Ramos (cell line): ENCODE measurements at regions not wholly inside any gene's neighbourhood (a gene's known extent, or its start where the extent isn't known, plus 50 kb on each side); places are given as distances from the start of the nearest gene placed in this dataset.

ENCODE experiments used
- in situ Hi-C: fragments of 300-500 bp; cut with MboI; formaldehyde crosslinking; loops from one replicate; pipeline ENCODE4 v1.14.3; 2022; ENCODE audit warnings: low sequenced_read_pairs; ENCODE audit not compliant: unreplicated experiment

GRCh38 chr1:87842156-87842555 is 513.5 kb downstream of the LMO4 start:
- in situ Hi-C loops, result no loop called here

DNA sequence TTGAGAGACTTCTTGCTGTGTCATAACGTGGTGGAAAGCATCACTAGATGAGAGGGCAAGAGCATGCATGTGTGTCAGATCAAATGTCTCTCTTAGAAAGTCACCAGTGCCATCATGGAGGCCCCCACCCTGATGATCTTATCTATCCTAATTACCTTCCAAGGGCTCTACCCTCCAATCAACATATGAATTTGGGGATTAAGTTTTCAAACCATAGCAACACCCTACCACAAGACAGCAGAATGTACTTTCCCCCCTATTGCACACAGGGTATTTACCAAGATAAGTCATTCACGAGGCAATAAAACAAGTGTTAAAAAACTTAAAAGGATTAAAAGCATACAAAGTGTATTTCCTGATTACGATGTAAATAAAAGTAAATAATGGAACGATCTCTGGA is 515.6 kb downstream of the LMO4 start:
- in situ Hi-C loops, result no loop called here

DNA sequence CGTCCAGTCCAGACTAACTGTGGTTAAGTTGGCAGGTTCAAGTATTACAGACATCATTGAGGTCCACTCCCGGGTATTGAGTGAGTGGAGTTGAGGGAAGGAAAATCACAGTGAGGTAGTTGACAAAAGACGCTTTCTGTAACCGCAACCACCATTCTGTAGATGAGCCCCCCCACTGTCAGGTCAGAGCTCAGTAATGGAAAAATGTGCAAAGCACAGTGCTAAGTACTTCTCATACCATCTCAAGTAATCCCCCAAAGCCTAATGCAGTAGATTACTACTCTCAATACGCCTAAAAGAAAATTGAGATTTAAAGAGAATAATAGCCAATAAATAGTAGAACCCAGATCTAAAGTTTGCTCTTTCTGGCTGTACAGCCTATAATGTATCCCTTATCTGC is 522.8 kb downstream of the LMO4 start:
- in situ Hi-C loops, result no loop called here

DNA sequence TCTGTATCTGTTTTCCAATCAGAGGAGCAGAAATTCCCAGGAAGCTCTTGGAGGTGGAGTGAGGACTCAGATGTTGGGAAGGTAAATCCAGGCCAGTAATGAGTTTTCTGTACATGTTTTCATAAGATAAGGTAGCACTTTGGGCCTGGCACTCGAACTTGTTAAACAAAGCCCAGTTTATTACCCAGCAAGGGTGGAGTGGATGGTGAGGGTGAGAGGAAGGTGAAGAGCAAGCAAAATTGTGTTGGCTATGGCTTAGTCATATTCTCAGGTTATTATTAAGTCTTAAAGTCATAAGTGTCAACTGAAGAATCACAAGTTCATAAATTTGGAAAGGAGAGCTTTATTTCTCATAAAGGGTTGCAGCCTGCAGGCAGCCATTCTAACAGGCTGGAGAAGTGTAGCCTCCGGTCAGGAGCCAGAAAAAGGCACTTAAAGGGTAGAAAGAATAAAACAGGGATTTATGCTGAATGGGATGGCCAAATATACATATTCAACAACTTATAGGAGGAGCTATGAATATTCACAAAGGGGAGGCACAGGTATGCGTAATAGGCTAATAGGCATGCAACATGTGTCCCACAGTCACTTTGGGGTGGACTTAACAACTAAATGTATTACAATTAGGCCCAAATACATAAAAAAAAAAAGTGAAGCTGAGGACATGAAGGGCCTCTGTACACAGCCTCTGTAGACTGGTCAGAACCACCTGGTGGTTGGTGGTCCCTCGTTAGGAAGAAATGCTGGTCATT is 523.9 kb downstream of the LMO4 start:
- in situ Hi-C loops, result no loop called here

GRCh38 chr1:87853576-87854351 is 525.1 kb downstream of the LMO4 start:
- in situ Hi-C loops, result no loop called here

GRCh38 chr1:87863317-87863716 is 534.6 kb downstream of the LMO4 start:
- in situ Hi-C loops, result no loop called here

GRCh38 chr1:87864676-87865075 is 536.0 kb downstream of the LMO4 start:
- in situ Hi-C loops, result no loop called here

- in situ Hi-C loops, result no loop called here
Measured at GRCh38 chr1:87866416-87866815, 537.7 kb downstream of the LMO4 start.

GRCh38 chr1:87867626-87868025 is 538.9 kb downstream of the LMO4 start:
- in situ Hi-C loops, result no loop called here

DNA sequence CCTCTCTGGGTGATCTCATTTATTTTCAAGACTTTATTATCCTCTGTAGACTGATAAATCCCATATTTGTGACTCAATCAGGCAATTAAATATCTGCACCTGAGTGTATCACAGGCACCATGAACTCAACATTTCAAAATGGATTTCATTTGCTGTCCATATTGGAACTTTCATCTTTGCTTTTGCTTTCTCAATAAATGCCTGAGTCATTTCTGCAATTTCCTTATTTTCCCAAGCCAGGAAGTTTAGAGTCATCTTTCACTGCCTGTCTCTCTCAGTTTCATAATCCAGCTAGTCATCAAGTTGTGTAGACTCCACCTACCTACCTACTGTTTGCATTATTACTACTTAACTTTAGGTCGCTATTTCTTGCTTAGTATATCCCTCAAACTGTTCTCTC is 540.9 kb downstream of the LMO4 start:
- in situ Hi-C loops, result no loop called here

- in situ Hi-C loops, result no loop called here
Measured at GRCh38 chr1:87872189-87872588, 543.5 kb downstream of the LMO4 start.

GRCh38 chr1:87872692-87873091 is 544.0 kb downstream of the LMO4 start:
- in situ Hi-C loops, result no loop called here

- in situ Hi-C loops, result no loop called here
Measured at GRCh38 chr1:87878873-87879272, 550.2 kb downstream of the LMO4 start.

DNA sequence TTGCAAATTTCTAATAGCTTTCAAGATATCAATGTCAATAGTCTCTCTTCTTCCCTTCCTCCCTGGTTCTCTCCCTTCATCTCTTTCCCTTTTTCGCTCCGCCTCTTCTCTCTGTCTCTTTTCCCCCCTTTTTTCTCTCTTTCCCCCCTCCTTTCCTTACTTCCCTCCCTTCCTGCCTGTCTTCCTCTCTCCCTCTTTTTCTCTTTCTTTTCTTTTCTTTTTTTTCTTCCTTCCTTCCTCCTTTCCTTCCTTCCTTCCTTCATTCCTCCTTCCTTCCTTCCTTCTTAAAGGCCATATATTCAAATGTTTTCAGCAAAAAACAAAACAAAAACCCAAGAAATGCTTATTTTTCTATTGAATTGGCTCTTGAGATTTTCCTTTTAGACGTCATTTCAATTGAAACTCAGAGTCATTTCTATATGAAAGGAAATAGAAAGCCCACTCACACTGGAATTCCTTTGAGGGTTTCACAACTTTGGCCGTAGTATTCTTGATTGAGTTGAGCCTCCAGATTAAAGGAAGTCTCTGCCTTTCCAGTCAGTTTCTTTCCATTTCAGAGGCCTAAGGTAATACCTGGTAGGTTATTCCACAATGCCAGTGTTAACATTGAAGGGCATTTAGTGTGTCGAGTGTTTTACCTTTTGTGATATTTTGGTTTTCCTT is 551.5 kb downstream of the LMO4 start:
- in situ Hi-C loops, result no loop called here

DNA sequence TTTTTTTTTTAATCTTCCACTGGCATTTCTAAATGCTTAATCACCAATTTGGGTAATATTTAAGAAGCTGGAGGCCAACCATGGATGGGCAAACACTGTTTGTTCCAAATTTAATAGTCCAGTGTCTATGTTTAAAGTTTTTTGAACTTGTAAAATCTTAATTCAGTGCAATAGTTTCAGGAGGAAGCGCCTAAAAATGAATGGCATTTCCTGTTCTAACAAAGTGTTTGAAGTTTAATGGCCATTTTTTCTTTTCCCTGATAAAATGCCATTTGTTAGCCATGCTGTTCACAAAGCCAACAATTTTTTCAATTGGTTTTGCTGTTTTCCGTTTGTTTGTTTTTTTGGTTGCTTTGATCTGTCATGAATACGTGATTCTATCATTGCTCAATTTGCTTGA is 552.1 kb downstream of the LMO4 start:
- in situ Hi-C loops, result no loop called here

- in situ Hi-C loops, result no loop called here
Measured at GRCh38 chr1:87883906-87884305, 555.2 kb downstream of the LMO4 start.

- in situ Hi-C loops, result no loop called here
Measured at GRCh38 chr1:87884581-87884980, 555.9 kb downstream of the LMO4 start.

- in situ Hi-C loops, result no loop called here
Measured at GRCh38 chr1:87885278-87886025, 556.8 kb downstream of the LMO4 start.

DNA sequence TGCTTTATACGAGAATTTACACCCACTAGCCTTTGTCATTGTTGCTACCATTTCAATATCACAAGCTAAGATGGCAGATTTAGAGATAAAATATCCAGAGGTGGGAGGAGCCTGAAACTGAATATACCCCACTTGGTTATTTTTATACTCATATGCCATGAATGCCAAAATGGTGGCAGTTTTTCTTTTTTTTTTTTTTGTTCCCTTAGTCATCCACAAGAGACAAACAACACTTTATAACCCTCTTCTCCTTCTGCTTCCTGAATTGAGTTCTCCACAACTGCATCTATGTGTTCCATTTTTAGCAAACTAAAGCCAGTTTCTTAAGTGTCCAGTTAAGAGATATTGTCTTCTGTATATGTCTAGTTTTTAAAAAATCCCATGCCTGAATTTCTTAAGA is 558.4 kb downstream of the LMO4 start:
- in situ Hi-C loops, result no loop called here

DNA sequence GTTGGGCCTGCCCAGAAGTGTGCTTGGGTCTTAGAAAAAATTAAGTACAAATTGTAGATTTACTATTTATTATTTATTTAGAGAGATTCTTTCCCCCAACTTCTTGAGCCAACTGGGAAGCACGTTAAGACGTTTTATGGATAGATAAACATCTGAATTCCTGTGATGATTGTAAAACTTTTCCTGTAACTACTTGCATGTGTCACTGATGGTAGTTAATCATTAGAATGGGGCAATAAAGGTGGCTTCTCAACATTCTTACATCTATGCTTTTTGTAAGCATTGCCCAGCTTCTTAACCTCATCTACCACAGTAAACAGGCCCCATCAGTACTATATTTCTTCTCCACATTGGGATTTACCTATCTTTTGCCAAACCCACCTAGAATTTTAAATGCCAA is 559.8 kb downstream of the LMO4 start:
- in situ Hi-C loops, result no loop called here

DNA sequence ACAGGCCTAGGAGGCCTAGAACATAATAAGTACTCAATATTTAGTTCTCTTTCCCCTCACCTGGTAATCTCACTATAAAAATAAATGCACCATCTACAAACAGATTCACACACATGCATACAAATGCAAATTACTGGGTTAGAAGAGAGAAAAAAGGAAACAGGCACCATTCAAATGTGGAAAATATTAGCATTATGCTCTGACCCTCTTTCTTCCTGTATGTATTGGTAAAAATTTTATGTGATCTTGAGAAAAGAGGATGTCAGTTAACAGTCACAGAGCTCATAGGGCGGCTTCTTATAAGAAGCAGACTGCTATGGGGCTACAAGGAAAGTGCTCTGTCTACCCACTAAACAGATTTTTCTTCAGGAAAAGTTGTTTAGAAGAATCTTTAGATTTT is 565.4 kb downstream of the LMO4 start:
- in situ Hi-C loops, result no loop called here
